Liver (tissue), 8 donors: ENCODE measurements at regions not wholly inside any gene's neighbourhood (a gene's known extent, or its start where the extent isn't known, plus 50 kb on each side); places are given as distances from the start of the nearest gene placed in this dataset.

Source experiments
- DNase-seq: peaks from one replicate; pipeline ENCODE4 v3.0.0-alpha.2; 2017; ENCODE audit warnings: low spot score
- H3K27ac ChIP-seq, 2 donors: one replicate each; pipeline ENCODE4 v1.7.0; 2013; ENCODE audit warnings: inconsistent platforms in 2 of 2, low read length in 2 of 2, control low read depth in 1 of 2, low read depth in 1 of 2, mild to moderate bottlenecking in 1 of 2
- H3K27me3 ChIP-seq, 4 donors: one replicate each; pipeline versions ENCODE4 v1.6.1 to v1.7.0; 2013; ENCODE audit warnings: low read length in 3 of 4, inconsistent platforms in 1 of 4, mild to moderate bottlenecking in 1 of 4, moderate library complexity in 1 of 4; ENCODE audit not compliant: control insufficient read depth in 4 of 4, insufficient read depth in 4 of 4
- H3K36me3 ChIP-seq, 4 donors: one replicate each; pipeline versions ENCODE4 v1.6.1 to v1.7.0; 2013; ENCODE audit warnings: low read length in 3 of 4, mild to moderate bottlenecking in 3 of 4, low read depth in 1 of 4, moderate library complexity in 1 of 4; ENCODE audit not compliant: control insufficient read depth in 4 of 4, insufficient read depth in 3 of 4
- H3K4me1 ChIP-seq, 4 donors: one replicate each; pipeline versions ENCODE4 v1.6.1 to v1.7.0; 2013; ENCODE audit warnings: low read length in 3 of 4, mild to moderate bottlenecking in 3 of 4, moderate library complexity in 1 of 4; ENCODE audit not compliant: control insufficient read depth in 4 of 4, insufficient read depth in 4 of 4
- H3K4me3 ChIP-seq, 3 donors: one replicate each; pipeline versions ENCODE4 v1.6.1 to v1.7.0; 2013; ENCODE audit warnings: low read length in 3 of 3, control low read depth in 1 of 3, low read depth in 1 of 3, mild to moderate bottlenecking in 1 of 3
- H3K9ac ChIP-seq, 2 donors: one replicate each; pipeline ENCODE4 v1.7.0; 2013; ENCODE audit warnings: low read length in 2 of 2, mild to moderate bottlenecking in 2 of 2, moderate library complexity in 2 of 2, control low read depth in 1 of 2, low read depth in 1 of 2
- H3K9me3 ChIP-seq, 4 donors: one replicate each; pipeline versions ENCODE4 v1.6.1 to v1.7.0; 2013; ENCODE audit warnings: low read length in 3 of 4; ENCODE audit not compliant: control insufficient read depth in 4 of 4
- FOXA1 ChIP-seq: IDR thresholded peaks from 2 replicates; pipeline ENCODE4 v1.6.1; 2016; ENCODE audit warnings: antibody characterized with exemption
- FOXA2 ChIP-seq: IDR thresholded peaks from 2 replicates; pipeline ENCODE4 v1.6.1; 2016; ENCODE audit warnings: antibody characterized with exemption
- GABPA ChIP-seq, 2 donors: IDR thresholded peaks in 1 of 2; conservative IDR thresholded peaks in 1 of 2; 2 replicates each; pipeline ENCODE4 v1.6.1; 2016; ENCODE audit warnings: antibody characterized with exemption in 2 of 2, mild to moderate bottlenecking in 1 of 2, moderate library complexity in 1 of 2
- HNF4A ChIP-seq, 2 donors: conservative IDR thresholded peaks; 2 replicates each; pipeline ENCODE4 v1.6.1; 2016; ENCODE audit warnings: antibody characterized with exemption in 2 of 2, mild to moderate bottlenecking in 2 of 2
- HNF4G ChIP-seq: IDR thresholded peaks from 2 replicates; pipeline ENCODE4 v1.6.1; 2016; ENCODE audit warnings: antibody characterized with exemption
- NR2F2 ChIP-seq: IDR thresholded peaks from 2 replicates; pipeline ENCODE4 v1.6.1; 2016; ENCODE audit warnings: antibody characterized with exemption
- RAD21 ChIP-seq, 2 donors: IDR thresholded peaks; 2 replicates each; pipeline ENCODE4 v1.6.1; 2016; ENCODE audit warnings: antibody characterized with exemption in 2 of 2, mild to moderate bottlenecking in 2 of 2
- RXRA ChIP-seq, 2 donors: IDR thresholded peaks; 2 replicates each; pipeline ENCODE4 v1.6.1; 2017 to 2018; ENCODE audit warnings: antibody characterized with exemption in 2 of 2, mild to moderate bottlenecking in 1 of 2
- TAF1 ChIP-seq: conservative IDR thresholded peaks from 2 replicates; pipeline ENCODE4 v1.6.1; 2016; ENCODE audit warnings: antibody characterized with exemption, mild to moderate bottlenecking
- YY1 ChIP-seq: IDR thresholded peaks from 2 replicates; pipeline ENCODE4 v1.6.1; 2016; ENCODE audit warnings: antibody characterized with exemption, mild to moderate bottlenecking
- WGBS: extraction: QIAGEN DNeasy Blood & Tissue Kit; methylation state at CpG from one replicate; pipeline ENCODE4 v1.1.7; 2013; 5-methylcytosine and 5-hydroxymethylcytosine counted together
- TF ChIP-seq, protein P1 (sequence below): fragments of 150-350 bp; IDR thresholded peaks from 2 replicates; pipeline ENCODE4 v1.5.1; 2017; ENCODE audit warnings: improper control_type of control experiment, low read depth, low read length; ENCODE audit not compliant: missing input control
- TF ChIP-seq, protein P2 (sequence below): IDR thresholded peaks from 2 replicates; pipeline ENCODE4 v1.6.1; 2016; ENCODE audit warnings: antibody characterized with exemption
- TF ChIP-seq, protein P3 (sequence below): IDR thresholded peaks from 2 replicates; pipeline ENCODE4 v1.6.1; 2016; ENCODE audit warnings: antibody characterized with exemption
- TF ChIP-seq, protein P4 (sequence below): IDR thresholded peaks from 2 replicates; pipeline ENCODE4 v1.6.1; 2016; ENCODE audit warnings: antibody characterized with exemption, mild to moderate bottlenecking
- donor health status: healthy.
- donor health status: healthy.
- donor health status: healthy.
- donor health status: healthy.
- donor health status: healthy.

DNA sequence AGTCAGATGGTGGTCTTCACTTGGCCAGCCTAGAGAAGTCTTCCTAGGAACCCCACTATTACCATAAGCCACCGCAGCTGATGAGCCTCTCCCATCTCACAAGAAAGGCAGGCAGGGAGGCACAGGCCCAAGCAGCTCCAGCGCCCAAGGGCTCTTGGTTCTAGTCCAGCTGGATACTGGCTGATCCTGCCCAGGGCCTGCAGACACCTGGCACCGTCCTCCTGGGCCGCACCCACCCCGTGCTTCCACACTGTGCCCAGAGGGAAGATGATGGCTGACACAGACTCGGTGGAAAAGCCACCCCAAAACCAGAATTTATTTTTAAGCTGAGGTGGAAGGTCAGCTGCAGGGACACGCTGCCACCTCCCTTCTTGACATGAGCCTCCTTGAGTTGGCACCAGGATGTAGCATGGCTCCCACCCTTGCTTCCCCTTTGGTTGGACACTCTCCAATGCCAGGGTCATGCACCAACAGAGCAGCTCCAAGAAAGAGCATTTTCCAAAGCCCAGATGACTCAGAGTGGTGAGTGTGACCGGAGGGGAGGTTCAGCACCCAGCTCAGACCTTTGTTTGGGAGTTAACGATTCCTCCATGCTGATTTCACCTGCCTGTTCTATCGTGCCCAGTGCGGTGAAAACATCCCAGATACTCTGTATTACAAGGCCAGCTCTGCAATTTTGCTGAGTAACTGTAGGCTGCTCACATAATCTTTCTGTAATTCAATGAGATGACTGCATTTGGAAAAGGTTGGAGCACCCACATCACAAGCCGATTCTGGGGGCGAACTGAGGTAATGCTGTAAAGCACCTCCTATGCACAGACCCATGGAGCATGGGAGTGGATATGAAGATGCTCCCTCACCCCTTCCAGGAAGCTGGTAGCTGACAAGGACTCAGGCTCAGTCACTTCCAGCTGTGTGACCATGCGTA lies 63.1 kb upstream of the SLC2A1 start:
- Histone ChIP-seq H3K9me3 (no peaks in the 10 kb centered on the region), H3K4me1 (no peaks in the 10 kb centered on the region), H3K27me3 (no peaks in the 10 kb centered on the region), H3K27ac (no peak overlapping the region), H3K4me3 (no peak overlapping the region), H3K9ac (no peak overlapping the region), H3K36me3 (no peaks in the 10 kb centered on the region)
- WGBS = 92% methylated on average over 14 of the region's 14 CpGs
- TF ChIP-seq, protein P1, sequence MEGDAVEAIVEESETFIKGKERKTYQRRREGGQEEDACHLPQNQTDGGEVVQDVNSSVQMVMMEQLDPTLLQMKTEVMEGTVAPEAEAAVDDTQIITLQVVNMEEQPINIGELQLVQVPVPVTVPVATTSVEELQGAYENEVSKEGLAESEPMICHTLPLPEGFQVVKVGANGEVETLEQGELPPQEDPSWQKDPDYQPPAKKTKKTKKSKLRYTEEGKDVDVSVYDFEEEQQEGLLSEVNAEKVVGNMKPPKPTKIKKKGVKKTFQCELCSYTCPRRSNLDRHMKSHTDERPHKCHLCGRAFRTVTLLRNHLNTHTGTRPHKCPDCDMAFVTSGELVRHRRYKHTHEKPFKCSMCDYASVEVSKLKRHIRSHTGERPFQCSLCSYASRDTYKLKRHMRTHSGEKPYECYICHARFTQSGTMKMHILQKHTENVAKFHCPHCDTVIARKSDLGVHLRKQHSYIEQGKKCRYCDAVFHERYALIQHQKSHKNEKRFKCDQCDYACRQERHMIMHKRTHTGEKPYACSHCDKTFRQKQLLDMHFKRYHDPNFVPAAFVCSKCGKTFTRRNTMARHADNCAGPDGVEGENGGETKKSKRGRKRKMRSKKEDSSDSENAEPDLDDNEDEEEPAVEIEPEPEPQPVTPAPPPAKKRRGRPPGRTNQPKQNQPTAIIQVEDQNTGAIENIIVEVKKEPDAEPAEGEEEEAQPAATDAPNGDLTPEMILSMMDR = no peak
- TF ChIP-seq, protein P2, sequence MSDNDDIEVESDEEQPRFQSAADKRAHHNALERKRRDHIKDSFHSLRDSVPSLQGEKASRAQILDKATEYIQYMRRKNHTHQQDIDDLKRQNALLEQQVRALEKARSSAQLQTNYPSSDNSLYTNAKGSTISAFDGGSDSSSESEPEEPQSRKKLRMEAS = no peak
- TF ChIP-seq GABPA (IDR thresholded peaks at IDR 0.05 in 1 of 2, conservative IDR thresholded peaks at IDR 0.05 in 1 of 2) (no peak), YY1 (no peak), TAF1 (no peak), RAD21 (IDR thresholded peaks at IDR 0.05) (no peak), NR2F2 (no peak), FOXA1 (no peak)
- TF ChIP-seq, protein P3, sequence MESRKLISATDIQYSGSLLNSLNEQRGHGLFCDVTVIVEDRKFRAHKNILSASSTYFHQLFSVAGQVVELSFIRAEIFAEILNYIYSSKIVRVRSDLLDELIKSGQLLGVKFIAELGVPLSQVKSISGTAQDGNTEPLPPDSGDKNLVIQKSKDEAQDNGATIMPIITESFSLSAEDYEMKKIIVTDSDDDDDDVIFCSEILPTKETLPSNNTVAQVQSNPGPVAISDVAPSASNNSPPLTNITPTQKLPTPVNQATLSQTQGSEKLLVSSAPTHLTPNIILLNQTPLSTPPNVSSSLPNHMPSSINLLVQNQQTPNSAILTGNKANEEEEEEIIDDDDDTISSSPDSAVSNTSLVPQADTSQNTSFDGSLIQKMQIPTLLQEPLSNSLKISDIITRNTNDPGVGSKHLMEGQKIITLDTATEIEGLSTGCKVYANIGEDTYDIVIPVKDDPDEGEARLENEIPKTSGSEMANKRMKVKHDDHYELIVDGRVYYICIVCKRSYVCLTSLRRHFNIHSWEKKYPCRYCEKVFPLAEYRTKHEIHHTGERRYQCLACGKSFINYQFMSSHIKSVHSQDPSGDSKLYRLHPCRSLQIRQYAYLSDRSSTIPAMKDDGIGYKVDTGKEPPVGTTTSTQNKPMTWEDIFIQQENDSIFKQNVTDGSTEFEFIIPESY = no peak
- DNase-seq = no peak

DNA sequence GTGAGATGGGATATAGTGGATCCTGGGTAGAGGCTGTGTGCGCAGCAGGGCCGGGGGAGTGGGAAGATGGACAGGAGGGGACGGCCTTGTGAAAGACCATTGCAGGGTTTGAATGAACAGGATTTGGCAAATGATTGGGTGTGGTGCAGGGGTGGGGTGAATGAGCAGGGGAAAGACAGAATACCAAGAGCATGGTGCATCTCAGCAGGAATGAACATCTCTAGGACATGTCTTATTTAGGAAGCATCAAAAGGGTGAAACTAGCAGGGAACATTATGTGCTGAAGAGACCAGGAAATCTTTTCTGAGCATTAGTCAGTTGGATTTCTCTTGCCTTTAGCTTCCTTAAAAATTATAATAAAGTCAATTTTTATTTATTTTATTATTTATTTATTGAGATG lies 60.6 kb upstream of the SLC2A1 start:
- WGBS = 95% methylated on average over 3 of the region's 3 CpGs
- H3K9me3 ChIP-seq = no peaks in the 10 kb centered on the region
- H3K27ac ChIP-seq = no peak overlapping the region
- H3K4me1 ChIP-seq = no peaks in the 10 kb centered on the region
- H3K36me3 ChIP-seq = no peaks in the 10 kb centered on the region
- no peak overlapping the region for H3K4me3 ChIP-seq
- no peak for DNase-seq
- H3K9ac ChIP-seq = no peak overlapping the region
- TF ChIP-seq FOXA2 (no peak), TAF1 (no peak), RXRA (IDR thresholded peaks at IDR 0.05) (no peak), NR2F2 (no peak), HNF4A (conservative IDR thresholded peaks at IDR 0.05) (no peak), HNF4G (no peak), YY1 (no peak), GABPA (IDR thresholded peaks at IDR 0.05 in 1 of 2, conservative IDR thresholded peaks at IDR 0.05 in 1 of 2) (no peak)
- TF ChIP-seq, protein P4, sequence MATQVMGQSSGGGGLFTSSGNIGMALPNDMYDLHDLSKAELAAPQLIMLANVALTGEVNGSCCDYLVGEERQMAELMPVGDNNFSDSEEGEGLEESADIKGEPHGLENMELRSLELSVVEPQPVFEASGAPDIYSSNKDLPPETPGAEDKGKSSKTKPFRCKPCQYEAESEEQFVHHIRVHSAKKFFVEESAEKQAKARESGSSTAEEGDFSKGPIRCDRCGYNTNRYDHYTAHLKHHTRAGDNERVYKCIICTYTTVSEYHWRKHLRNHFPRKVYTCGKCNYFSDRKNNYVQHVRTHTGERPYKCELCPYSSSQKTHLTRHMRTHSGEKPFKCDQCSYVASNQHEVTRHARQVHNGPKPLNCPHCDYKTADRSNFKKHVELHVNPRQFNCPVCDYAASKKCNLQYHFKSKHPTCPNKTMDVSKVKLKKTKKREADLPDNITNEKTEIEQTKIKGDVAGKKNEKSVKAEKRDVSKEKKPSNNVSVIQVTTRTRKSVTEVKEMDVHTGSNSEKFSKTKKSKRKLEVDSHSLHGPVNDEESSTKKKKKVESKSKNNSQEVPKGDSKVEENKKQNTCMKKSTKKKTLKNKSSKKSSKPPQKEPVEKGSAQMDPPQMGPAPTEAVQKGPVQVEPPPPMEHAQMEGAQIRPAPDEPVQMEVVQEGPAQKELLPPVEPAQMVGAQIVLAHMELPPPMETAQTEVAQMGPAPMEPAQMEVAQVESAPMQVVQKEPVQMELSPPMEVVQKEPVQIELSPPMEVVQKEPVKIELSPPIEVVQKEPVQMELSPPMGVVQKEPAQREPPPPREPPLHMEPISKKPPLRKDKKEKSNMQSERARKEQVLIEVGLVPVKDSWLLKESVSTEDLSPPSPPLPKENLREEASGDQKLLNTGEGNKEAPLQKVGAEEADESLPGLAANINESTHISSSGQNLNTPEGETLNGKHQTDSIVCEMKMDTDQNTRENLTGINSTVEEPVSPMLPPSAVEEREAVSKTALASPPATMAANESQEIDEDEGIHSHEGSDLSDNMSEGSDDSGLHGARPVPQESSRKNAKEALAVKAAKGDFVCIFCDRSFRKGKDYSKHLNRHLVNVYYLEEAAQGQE = no peak
- TF ChIP-seq, protein P1 = no peak
- TF ChIP-seq, protein P3 = no peak
- no peaks in the 10 kb centered on the region for H3K27me3 ChIP-seq
